Peyer's patch (tissue), 4 donors: ENCODE measurements at regions not wholly inside any gene's neighbourhood (a gene's known extent, or its start where the extent isn't known, plus 50 kb on each side); places are given as distances from the start of the nearest gene placed in this dataset.
"Not testable (repeated sequence)": the region's sequence is repeated elsewhere in the genome, so short reads cannot be mapped to it uniquely, and the experiment has no call there.

Experiments used
- DNase-seq, 3 donors: peaks; one replicate each; pipeline ENCODE4 v3.0.0-alpha.2; 2017 to 2019
- H3K27ac ChIP-seq, 4 donors: fragments of 200-600 bp; sonication (generic); one replicate each; pipeline ENCODE4 v1.5.1; 2016 to 2019
- H3K27me3 ChIP-seq, 2 donors: fragments of 200-600 bp; sonication (generic); one replicate each; pipeline ENCODE4 v1.5.1; 2019
- H3K36me3 ChIP-seq, 3 donors: fragments of 200-600 bp; sonication (generic); one replicate each; pipeline ENCODE4 v1.5.1; 2016 to 2019
- H3K4me1 ChIP-seq, 4 donors: fragments of 200-600 bp; sonication (generic); one replicate each; pipeline ENCODE4 v1.5.1; 2016 to 2019
- H3K4me3 ChIP-seq, 4 donors: fragments of 200-600 bp; sonication (generic); 1 replicate in 3 of 4; 2 replicates in 1 of 4; pipeline ENCODE4 v1.5.1; 2016 to 2019; ENCODE audit warnings: mild to moderate bottlenecking in 1 of 4
- H3K9me3 ChIP-seq, 4 donors: fragments of 200-600 bp; sonication (generic); one replicate each; pipeline ENCODE4 v1.5.1; 2016 to 2019; ENCODE audit warnings: mild to moderate bottlenecking in 1 of 4
- POLR2A ChIP-seq, 2 donors: fragments of 450-650 bp; IDR thresholded peaks; one replicate each; pipeline ENCODE4 v1.5.1; 2017; ENCODE audit warnings: antibody characterized with exemption in 2 of 2, mild to moderate bottlenecking in 2 of 2, moderate library complexity in 2 of 2
- TF ChIP-seq, protein P1 (sequence below), 6 experiments: fragments of 450-650 bp in 4 of 6; fragments of 200-600 bp in 2 of 6; sonication (generic) in 1 of 6; IDR thresholded peaks; one replicate each; pipeline ENCODE4 v1.5.1; 2017 to 2019; ENCODE audit warnings: antibody characterized with exemption in 6 of 6, mild to moderate bottlenecking in 3 of 6, moderate library complexity in 1 of 6

DNA sequence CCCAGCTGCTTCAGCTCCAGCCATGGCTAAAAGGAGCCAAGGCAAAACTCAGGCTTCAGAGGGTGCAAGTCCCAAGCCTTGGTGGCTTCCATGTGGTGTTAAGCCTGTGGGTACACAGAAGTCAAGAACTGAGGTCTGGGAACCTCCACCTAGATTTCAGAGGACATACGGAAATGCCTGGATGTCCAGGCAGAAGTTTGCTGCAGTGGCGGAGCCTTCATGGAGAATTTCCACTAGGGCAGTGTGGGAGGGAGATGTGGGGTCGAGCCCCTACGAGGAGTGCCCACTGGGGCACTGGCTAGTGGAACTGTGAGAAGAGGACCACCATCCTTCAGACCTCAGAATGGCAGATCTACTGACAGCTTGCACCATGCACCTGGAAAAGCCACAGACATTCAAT, 76.1 kb upstream of the KCTD1 start:
- no peak overlapping the region for H3K27ac ChIP-seq
- H3K36me3 ChIP-seq, result no peaks in the 10 kb centered on the region
- no peak for DNase-seq
- TF ChIP-seq POLR2A (IDR thresholded peaks at IDR 0.05), result no peak
- TF ChIP-seq, protein P1, sequence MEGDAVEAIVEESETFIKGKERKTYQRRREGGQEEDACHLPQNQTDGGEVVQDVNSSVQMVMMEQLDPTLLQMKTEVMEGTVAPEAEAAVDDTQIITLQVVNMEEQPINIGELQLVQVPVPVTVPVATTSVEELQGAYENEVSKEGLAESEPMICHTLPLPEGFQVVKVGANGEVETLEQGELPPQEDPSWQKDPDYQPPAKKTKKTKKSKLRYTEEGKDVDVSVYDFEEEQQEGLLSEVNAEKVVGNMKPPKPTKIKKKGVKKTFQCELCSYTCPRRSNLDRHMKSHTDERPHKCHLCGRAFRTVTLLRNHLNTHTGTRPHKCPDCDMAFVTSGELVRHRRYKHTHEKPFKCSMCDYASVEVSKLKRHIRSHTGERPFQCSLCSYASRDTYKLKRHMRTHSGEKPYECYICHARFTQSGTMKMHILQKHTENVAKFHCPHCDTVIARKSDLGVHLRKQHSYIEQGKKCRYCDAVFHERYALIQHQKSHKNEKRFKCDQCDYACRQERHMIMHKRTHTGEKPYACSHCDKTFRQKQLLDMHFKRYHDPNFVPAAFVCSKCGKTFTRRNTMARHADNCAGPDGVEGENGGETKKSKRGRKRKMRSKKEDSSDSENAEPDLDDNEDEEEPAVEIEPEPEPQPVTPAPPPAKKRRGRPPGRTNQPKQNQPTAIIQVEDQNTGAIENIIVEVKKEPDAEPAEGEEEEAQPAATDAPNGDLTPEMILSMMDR (IDR thresholded peaks at IDR 0.05), result no peak
- H3K4me3 ChIP-seq, result no peak overlapping the region
- no peaks in the 10 kb centered on the region for H3K27me3 ChIP-seq
- no peaks in the 10 kb centered on the region for H3K4me1 ChIP-seq
- H3K9me3 ChIP-seq, result peaks cover 0 to 5% (median 1%) of the 10 kb centered on the region in 4 donors

DNA sequence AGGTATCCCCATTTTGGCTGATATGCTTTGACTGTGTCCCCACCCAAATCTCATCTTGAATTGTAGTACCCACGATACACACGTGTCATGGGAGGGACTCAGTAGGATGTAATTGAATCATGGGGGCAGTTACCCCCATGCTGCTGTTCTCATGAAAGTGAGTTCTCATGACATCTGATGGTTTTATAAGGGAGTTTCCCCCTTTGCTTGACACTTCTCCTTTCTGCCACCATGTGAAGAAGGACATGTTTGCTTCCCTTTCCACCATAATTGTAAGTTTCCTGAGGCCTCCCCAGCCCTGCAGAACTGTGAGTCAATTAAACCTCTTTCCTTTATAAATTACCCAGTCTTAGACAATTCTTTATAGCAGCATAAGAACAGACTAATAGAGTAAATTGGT, 75.0 kb upstream of the KCTD1 start:
- H3K27me3 ChIP-seq, H3K9me3 ChIP-seq, DNase-seq, H3K4me1 ChIP-seq, H3K36me3 ChIP-seq, H3K27ac ChIP-seq, H3K4me3 ChIP-seq: not testable (repeated sequence)

DNA sequence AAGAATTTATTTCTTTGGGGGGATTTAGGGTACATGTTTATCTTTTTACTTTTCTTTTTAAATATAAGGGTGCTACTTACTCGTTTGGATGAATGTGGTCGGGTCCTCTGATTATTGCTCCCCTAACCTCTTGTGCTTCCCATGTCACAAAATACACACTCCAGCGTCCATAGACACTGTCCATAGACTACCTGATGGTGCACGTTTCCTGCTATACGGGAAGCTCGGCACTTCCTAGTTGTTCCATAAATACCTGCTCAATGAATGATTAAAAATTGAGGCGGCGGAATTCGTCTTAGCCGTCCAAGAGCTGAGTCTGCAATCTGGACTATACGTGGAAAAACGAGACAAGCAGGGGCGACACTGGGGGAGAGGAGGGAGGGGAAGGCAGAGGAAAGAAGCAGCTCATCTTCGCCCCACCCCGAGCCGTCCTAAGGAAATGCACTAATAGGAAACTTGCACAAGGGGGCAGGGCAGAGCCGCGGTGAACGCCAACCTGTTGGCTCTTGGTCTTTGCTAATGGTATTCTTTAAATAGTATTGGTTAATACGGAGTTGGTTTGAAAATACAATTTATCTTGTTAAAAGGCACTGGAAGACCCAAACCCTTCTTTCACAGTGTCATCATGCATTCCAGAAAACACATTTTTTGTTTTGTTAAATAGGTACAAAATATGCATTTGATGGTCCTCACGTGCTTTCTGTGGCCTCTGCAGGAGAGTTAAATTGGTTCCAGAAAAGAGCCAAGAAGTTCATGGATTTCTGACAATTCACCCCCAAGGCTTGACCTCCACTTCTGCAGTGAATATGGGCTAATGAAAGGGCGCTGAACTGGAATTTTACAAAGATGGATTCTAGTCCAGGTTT, 73.0 kb upstream of the KCTD1 start:
- TF ChIP-seq, protein P1 (IDR thresholded peaks at IDR 0.05), result peak in 4 of 6 experiments; percentile 26 to 43 (median 38)
- TF ChIP-seq POLR2A (IDR thresholded peaks at IDR 0.05), result no peak
- no peaks in the 10 kb centered on the region for H3K27me3 ChIP-seq
- no peaks in the 10 kb centered on the region for H3K4me1 ChIP-seq
- DNase-seq, result no peak
- H3K4me3 ChIP-seq, result peak overlapping the region in 1 of 4 donors; percentile 1
- H3K36me3 ChIP-seq, result no peaks in the 10 kb centered on the region
- no peak overlapping the region for H3K27ac ChIP-seq
- peaks cover 0 to 5% (median 1%) of the 10 kb centered on the region in 4 donors for H3K9me3 ChIP-seq

DNA sequence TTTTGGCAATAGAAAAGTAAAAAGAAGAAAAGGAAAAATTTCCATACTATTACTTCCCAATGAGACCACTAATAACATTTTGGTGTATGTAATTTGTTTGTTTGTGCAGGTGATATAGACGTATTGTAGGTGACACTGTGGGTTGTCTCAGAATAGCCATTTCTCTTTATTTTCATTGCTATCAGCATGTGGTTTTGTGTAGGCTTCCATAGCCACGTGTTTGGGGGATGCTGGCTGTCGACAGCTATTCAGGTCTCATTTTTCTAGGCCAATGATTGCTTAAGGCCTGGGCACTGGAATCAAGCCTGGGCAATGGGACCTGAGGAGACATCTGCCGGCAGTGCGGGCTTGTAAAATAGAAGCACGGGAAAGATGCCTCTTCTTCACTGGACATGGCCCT, 71.0 kb upstream of the KCTD1 start:
- no peak overlapping the region for H3K4me3 ChIP-seq
- H3K36me3 ChIP-seq, result no peaks in the 10 kb centered on the region
- TF ChIP-seq POLR2A (IDR thresholded peaks at IDR 0.05), result no peak
- TF ChIP-seq, protein P1 (IDR thresholded peaks at IDR 0.05), result no peak
- H3K27me3 ChIP-seq, result no peaks in the 10 kb centered on the region
- H3K9me3 ChIP-seq, result peaks cover 0 to 2% (median 0%) of the 10 kb centered on the region in 4 donors
- DNase-seq, result no peak
- H3K27ac ChIP-seq, result no peak overlapping the region
- no peaks in the 10 kb centered on the region for H3K4me1 ChIP-seq

DNA sequence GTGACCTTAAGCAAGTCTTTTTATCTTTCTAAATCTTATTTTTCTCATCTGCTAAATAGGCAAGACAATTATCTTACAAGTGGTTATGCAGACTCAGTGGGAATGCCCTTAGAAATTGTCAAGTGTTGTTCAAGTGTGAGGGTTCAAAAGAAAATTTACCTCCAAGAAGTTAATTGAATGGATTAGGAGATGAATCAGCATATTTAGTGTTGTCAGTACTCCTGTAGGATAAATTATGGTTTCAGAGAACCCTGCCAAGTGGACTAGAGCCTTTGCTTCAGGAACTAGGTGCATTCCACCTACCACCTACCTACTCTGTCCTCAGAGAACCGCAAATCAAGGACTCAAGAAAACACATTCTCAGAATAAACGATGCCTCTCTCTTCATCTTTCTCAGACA, 69.8 kb upstream of the KCTD1 start:
- Histone ChIP-seq H3K27ac (no peak overlapping the region), H3K9me3 (no peaks in the 10 kb centered on the region), H3K4me3 (no peak overlapping the region), H3K27me3 (no peaks in the 10 kb centered on the region), H3K4me1 (no peaks in the 10 kb centered on the region), H3K36me3 (no peaks in the 10 kb centered on the region)
- TF ChIP-seq, protein P1 (IDR thresholded peaks at IDR 0.05), result no peak
- TF ChIP-seq POLR2A (IDR thresholded peaks at IDR 0.05), result no peak
- no peak for DNase-seq

DNA sequence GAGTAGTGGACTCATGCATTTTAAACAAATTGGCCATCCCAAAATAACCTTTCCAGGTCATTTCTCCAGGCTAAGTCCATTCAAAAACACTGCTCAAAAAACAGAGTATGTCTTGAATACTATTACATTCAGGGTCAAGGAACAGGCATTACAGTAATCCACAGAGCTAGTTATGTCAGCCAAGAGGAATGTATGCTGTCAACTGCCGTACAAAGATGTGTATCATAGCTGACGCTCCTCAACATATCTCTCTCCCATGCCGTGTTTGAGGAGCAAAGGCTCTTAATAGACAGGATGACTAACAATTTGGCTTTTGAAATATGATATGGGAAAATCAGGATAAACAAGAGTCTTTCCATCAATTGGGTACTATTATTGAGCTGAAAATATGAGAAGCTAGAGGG, 68.8 kb upstream of the KCTD1 start:
- H3K27ac ChIP-seq, result no peak overlapping the region
- DNase-seq, result no peak
- H3K4me3 ChIP-seq, result no peak overlapping the region
- H3K4me1 ChIP-seq, result no peaks in the 10 kb centered on the region
- no peaks in the 10 kb centered on the region for H3K9me3 ChIP-seq
- H3K27me3 ChIP-seq, result no peaks in the 10 kb centered on the region
- no peaks in the 10 kb centered on the region for H3K36me3 ChIP-seq
- TF ChIP-seq, protein P1 (IDR thresholded peaks at IDR 0.05), result no peak
- TF ChIP-seq POLR2A (IDR thresholded peaks at IDR 0.05), result no peak
